ENCODE measurements at regions not wholly inside any gene's neighbourhood (a gene's known extent, or its start where the extent isn't known, plus 50 kb on each side); places are given as distances from the start of the nearest gene placed in this dataset.

DNA sequence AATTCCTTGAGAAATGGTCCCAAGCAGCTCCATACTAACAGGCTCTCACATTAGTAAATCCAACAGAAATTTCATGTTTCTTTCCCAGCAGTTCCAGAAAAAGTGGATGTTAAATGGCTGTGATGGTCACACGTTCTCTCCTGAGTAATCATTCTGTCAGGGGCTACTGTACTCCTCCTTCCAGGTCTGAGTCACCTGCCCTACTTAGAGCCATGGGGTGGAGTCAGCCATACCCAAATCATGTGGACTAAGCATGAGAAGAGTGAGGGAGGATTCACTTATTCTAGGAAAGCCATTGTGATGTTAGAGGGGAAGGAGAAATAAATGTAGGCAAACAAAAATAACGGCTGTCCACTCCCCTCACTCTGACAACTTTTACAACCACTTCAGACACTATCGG is 547.2 kb downstream of the CSNK1G3 start:
- Histone ChIP-seq H3K27ac (ENCODE audit: low read depth, low read length) (no peak overlapping the region), H3K79me2 (ENCODE audit: control insufficient read depth, insufficient read depth, low read length, unreplicated experiment) (no peaks in the 10 kb centered on the region), H3K4me3 (ENCODE audit: low read depth, low read length) (no peak overlapping the region), H3K27me3 (ENCODE audit: insufficient read depth, low read length) (0 out of 2 replicates have a peak, but pooled peaks cover 3% of the 10 kb centered on the region), H2AFZ (ENCODE audit: low read length, unreplicated experiment) (no peak overlapping the region), H3K36me3 (ENCODE audit: insufficient read depth, low read length) (no peaks in the 10 kb centered on the region), H3K4me1 (ENCODE audit: control insufficient read depth, insufficient read depth, low read length, unreplicated experiment) (no peaks in the 10 kb centered on the region)

GRCh38 chr5:124057724-124058231 is 545.8 kb downstream of the CSNK1G3 start:
- H3K27ac ChIP-seq (ENCODE audit: low read depth, low read length): no peak overlapping the region
- no peak overlapping the region for H3K4me3 ChIP-seq (ENCODE audit: low read depth, low read length)
- H2AFZ ChIP-seq (ENCODE audit: low read length, unreplicated experiment): no peak overlapping the region

DNA sequence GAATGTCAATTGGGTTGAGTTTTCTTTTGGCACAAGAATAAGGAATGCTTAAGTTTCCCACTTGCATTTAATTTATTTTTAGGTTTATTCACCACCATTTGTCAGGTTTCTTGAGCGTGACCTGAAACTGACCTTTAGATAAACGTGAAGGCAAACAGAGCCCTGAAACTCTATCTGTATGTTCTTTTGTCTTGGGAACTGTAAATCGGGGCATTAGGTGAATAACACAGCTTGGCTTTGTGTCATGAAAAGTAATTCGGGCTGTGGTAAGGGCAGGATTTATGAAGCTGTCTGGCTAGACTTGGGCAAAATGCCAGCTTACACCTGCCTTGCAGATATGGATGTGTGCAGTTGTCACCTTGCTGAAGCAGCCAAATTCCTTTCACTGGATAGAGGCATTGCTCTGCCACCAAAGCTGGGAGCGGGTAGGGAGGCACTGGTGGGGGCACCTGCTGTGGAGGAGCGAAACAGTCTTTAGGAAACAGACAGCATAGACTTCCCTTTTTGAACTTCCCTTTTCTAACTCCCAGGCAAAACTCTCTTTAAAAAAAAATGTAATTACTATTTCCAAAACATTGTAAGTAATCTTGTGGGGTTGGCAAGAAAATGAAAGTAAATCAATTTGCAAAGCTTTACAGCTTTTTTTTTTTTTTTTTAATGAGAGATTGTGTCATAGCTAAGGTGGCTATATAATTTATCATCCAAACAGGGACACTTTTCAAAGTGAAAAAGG is 545.2 kb downstream of the CSNK1G3 start:
- Histone ChIP-seq H2AFZ (ENCODE audit: low read length, unreplicated experiment) (no peak overlapping the region), H3K4me1 (ENCODE audit: control insufficient read depth, insufficient read depth, low read length, unreplicated experiment) (no peaks in the 10 kb centered on the region), H3K27me3 (ENCODE audit: insufficient read depth, low read length) (0 out of 2 replicates have a peak, but pooled peaks cover 3% of the 10 kb centered on the region), H3K27ac (ENCODE audit: low read depth, low read length) (no peak overlapping the region), H3K36me3 (ENCODE audit: insufficient read depth, low read length) (no peaks in the 10 kb centered on the region), H3K79me2 (ENCODE audit: control insufficient read depth, insufficient read depth, low read length, unreplicated experiment) (no peaks in the 10 kb centered on the region), H3K4me3 (ENCODE audit: low read depth, low read length) (no peak overlapping the region)

More at GRCh38 chr5:124057724-124058231, 545.8 kb downstream of the CSNK1G3 start:
- H3K36me3 ChIP-seq (ENCODE audit: insufficient read depth, low read length): no peaks in the 10 kb centered on the region
- H3K79me2 ChIP-seq (ENCODE audit: control insufficient read depth, insufficient read depth, low read length, unreplicated experiment): no peaks in the 10 kb centered on the region
- H3K27me3 ChIP-seq (ENCODE audit: insufficient read depth, low read length): 0 out of 2 replicates have a peak, but pooled peaks cover 3% of the 10 kb centered on the region
- H3K4me1 ChIP-seq (ENCODE audit: control insufficient read depth, insufficient read depth, low read length, unreplicated experiment): no peaks in the 10 kb centered on the region

DNA sequence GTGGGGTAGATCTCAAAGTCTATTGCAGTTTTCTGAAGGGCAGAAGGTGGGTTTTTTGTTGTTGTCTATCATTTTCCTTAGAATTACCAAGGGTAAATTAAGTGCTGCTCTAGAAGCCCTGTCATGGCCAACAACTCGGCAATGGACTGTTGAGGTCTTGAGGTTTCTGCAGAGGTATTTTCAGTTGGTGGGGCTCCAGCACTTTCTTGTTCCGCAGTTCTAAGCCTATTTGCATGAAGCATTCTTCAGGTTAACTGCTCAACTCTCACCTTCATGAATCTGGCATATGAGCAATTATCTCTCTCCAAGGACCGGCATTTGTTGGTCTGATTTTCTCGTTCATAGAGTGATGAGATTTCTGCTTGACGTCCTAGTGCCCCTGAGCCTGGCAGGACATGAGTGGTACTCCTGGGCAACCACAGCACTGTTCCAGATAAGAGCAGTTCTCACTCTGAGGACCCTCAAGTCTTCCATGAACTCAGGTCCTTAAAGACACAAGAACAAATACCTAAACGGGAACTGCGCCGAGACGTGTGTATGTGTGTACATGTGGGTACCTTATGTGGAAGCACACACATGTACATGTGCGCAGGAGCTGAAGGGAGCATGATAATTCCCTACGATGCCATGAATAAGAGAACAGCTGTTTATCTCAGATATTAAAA is 544.5 kb downstream of the CSNK1G3 start:
- Histone ChIP-seq H3K4me1 (ENCODE audit: control insufficient read depth, insufficient read depth, low read length, unreplicated experiment) (no peaks in the 10 kb centered on the region), H3K36me3 (ENCODE audit: insufficient read depth, low read length) (no peaks in the 10 kb centered on the region), H3K27me3 (ENCODE audit: insufficient read depth, low read length) (0 out of 2 replicates have a peak, but pooled peaks cover 3% of the 10 kb centered on the region), H3K4me3 (ENCODE audit: low read depth, low read length) (no peak overlapping the region), H3K27ac (ENCODE audit: low read depth, low read length) (no peak overlapping the region), H2AFZ (ENCODE audit: low read length, unreplicated experiment) (no peak overlapping the region), H3K79me2 (ENCODE audit: control insufficient read depth, insufficient read depth, low read length, unreplicated experiment) (no peaks in the 10 kb centered on the region)

GRCh38 chr5:124055751-124056150 is 543.8 kb downstream of the CSNK1G3 start:
- H3K4me1 ChIP-seq (ENCODE audit: control insufficient read depth, insufficient read depth, low read length, unreplicated experiment): no peaks in the 10 kb centered on the region
- no peaks in the 10 kb centered on the region for H3K79me2 ChIP-seq (ENCODE audit: control insufficient read depth, insufficient read depth, low read length, unreplicated experiment)
- no peaks in the 10 kb centered on the region for H3K36me3 ChIP-seq (ENCODE audit: insufficient read depth, low read length)
- H3K27ac ChIP-seq (ENCODE audit: low read depth, low read length): no peak overlapping the region
- H2AFZ ChIP-seq (ENCODE audit: low read length, unreplicated experiment): no peak overlapping the region
- no peak overlapping the region for H3K4me3 ChIP-seq (ENCODE audit: low read depth, low read length)
- H3K27me3 ChIP-seq (ENCODE audit: insufficient read depth, low read length): 0 out of 2 replicates have a peak, but pooled peaks cover 3% of the 10 kb centered on the region

DNA sequence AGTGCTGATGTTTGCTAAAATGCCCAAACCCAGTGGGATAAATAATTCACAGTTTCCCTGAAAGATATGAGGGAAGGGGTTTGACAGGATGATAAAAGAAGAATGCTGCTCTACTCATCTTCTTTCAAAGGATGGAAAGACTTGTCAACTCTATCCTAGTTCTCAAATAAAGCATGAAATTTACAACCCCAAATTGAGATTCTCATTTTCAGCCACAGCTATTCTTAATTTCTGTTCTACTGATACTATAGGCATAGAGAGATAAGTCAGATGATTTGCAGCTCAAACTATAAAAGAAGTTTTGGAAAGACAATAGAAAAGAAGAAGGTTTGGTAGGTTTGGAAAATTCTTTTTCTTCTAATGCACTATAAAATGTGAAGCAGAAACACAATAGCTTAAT is 542.6 kb downstream of the CSNK1G3 start:
- no peaks in the 10 kb centered on the region for H3K4me1 ChIP-seq (ENCODE audit: control insufficient read depth, insufficient read depth, low read length, unreplicated experiment)
- H3K27me3 ChIP-seq (ENCODE audit: insufficient read depth, low read length): 0 out of 2 replicates have a peak, but pooled peaks cover 3% of the 10 kb centered on the region
- no peak overlapping the region for H2AFZ ChIP-seq (ENCODE audit: low read length, unreplicated experiment)
- H3K27ac ChIP-seq (ENCODE audit: low read depth, low read length): no peak overlapping the region
- H3K4me3 ChIP-seq (ENCODE audit: low read depth, low read length): no peak overlapping the region
- no peaks in the 10 kb centered on the region for H3K79me2 ChIP-seq (ENCODE audit: control insufficient read depth, insufficient read depth, low read length, unreplicated experiment)
- no peaks in the 10 kb centered on the region for H3K36me3 ChIP-seq (ENCODE audit: insufficient read depth, low read length)

- Histone ChIP-seq H3K79me2 (ENCODE audit: control insufficient read depth, insufficient read depth, low read length, unreplicated experiment) (no peaks in the 10 kb centered on the region), H3K4me1 (ENCODE audit: control insufficient read depth, insufficient read depth, low read length, unreplicated experiment) (no peaks in the 10 kb centered on the region), H2AFZ (ENCODE audit: low read length, unreplicated experiment) (no peak overlapping the region), H3K27me3 (ENCODE audit: insufficient read depth, low read length) (0 out of 2 replicates have a peak, but pooled peaks cover 3% of the 10 kb centered on the region), H3K4me3 (ENCODE audit: low read depth, low read length) (no peak overlapping the region), H3K36me3 (ENCODE audit: insufficient read depth, low read length) (no peaks in the 10 kb centered on the region), H3K27ac (ENCODE audit: low read depth, low read length) (no peak overlapping the region)
Measured at GRCh38 chr5:124053340-124053739, 541.4 kb downstream of the CSNK1G3 start.

DNA sequence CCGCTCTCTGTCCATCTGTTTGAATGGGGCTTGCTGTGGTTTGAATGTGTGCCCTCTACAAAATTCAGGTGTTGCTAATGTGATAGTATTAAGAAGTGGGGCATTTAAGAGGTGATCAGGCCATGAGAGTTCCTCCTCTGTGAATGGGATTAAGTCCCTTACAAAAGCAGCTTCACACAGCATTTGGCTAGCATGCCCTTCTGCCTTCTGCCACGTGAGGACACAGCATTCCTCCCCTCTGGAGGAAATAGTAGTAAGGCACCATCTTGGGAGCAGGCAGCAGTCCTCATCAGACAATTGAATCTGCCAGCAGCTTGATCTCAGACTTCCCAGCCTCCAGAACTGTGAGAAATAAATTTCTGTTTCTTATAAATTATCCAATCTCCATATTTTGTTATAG is 540.2 kb downstream of the CSNK1G3 start:
- no peak overlapping the region for H3K27ac ChIP-seq (ENCODE audit: low read depth, low read length)
- no peaks in the 10 kb centered on the region for H3K79me2 ChIP-seq (ENCODE audit: control insufficient read depth, insufficient read depth, low read length, unreplicated experiment)
- 0 out of 2 replicates have a peak, but pooled peaks cover 3% of the 10 kb centered on the region for H3K27me3 ChIP-seq (ENCODE audit: insufficient read depth, low read length)
- H3K4me1 ChIP-seq (ENCODE audit: control insufficient read depth, insufficient read depth, low read length, unreplicated experiment): no peaks in the 10 kb centered on the region
- no peak overlapping the region for H2AFZ ChIP-seq (ENCODE audit: low read length, unreplicated experiment)
- no peaks in the 10 kb centered on the region for H3K36me3 ChIP-seq (ENCODE audit: insufficient read depth, low read length)
- no peak overlapping the region for H3K4me3 ChIP-seq (ENCODE audit: low read depth, low read length)

- H3K79me2 ChIP-seq (ENCODE audit: control insufficient read depth, insufficient read depth, low read length, unreplicated experiment): no peaks in the 10 kb centered on the region
- no peaks in the 10 kb centered on the region for H3K36me3 ChIP-seq (ENCODE audit: insufficient read depth, low read length)
- no peaks in the 10 kb centered on the region for H3K4me1 ChIP-seq (ENCODE audit: control insufficient read depth, insufficient read depth, low read length, unreplicated experiment)
- H3K27me3 ChIP-seq (ENCODE audit: insufficient read depth, low read length): 0 out of 2 replicates have a peak, but pooled peaks cover 3% of the 10 kb centered on the region
- no peak overlapping the region for H3K4me3 ChIP-seq (ENCODE audit: low read depth, low read length)
- no peak overlapping the region for H3K27ac ChIP-seq (ENCODE audit: low read depth, low read length)
- no peak overlapping the region for H2AFZ ChIP-seq (ENCODE audit: low read length, unreplicated experiment)
Measured at GRCh38 chr5:124050120-124050770, 538.3 kb downstream of the CSNK1G3 start.

- Histone ChIP-seq H3K79me2 (ENCODE audit: control insufficient read depth, insufficient read depth, low read length, unreplicated experiment) (no peaks in the 10 kb centered on the region), H3K27me3 (ENCODE audit: insufficient read depth, low read length) (no peaks in the 10 kb centered on the region), H2AFZ (ENCODE audit: low read length, unreplicated experiment) (no peak overlapping the region), H3K27ac (ENCODE audit: low read depth, low read length) (no peak overlapping the region), H3K4me3 (ENCODE audit: low read depth, low read length) (no peak overlapping the region), H3K4me1 (ENCODE audit: control insufficient read depth, insufficient read depth, low read length, unreplicated experiment) (no peaks in the 10 kb centered on the region), H3K36me3 (ENCODE audit: insufficient read depth, low read length) (no peaks in the 10 kb centered on the region)
Measured at GRCh38 chr5:124045412-124045811, 533.4 kb downstream of the CSNK1G3 start.

Measured in ACC112 (cell line).